ENCODE measurements at regions not wholly inside any gene's neighbourhood (a gene's known extent, or its start where the extent isn't known, plus 50 kb on each side); places are given as distances from the start of the nearest gene placed in this dataset.

- intact Hi-C loops (cut with micrococcal nuclease; ENCODE audit: unreplicated experiment) (no loop called here), in situ Hi-C loops (cut with HindIII; ENCODE audit: low pct_unique_long_range_greater_than_20kb, low sequenced_read_pairs) (no loop called here)
- DNase-seq (ENCODE audit: low read depth, low spot score): no peak
- ChIA-PET POLR2A (no interaction called here), CTCF (no interaction called here)
- H3K4me1 ChIP-seq (ENCODE audit: control insufficient read depth, insufficient read depth, low read length): no peaks in the 10 kb centered on the region
- no peak for TF ChIP-seq SIN3A (IDR thresholded peaks at IDR 0.05; ENCODE audit: borderline replicate concordance, insufficient read depth, low read depth, low read length)
- H3K27ac ChIP-seq (ENCODE audit: low read length): no peak overlapping the region
- no peak overlapping the region for H3K4me3 ChIP-seq (ENCODE audit: low read depth in 2 of 2, low read length in 2 of 2)
- ATAC-seq: no peak
- H3K27me3 ChIP-seq (ENCODE audit: control insufficient read depth, insufficient read depth, low read length): no peaks in the 10 kb centered on the region
- no peaks in the 10 kb centered on the region for H3K9me3 ChIP-seq (ENCODE audit: control insufficient read depth, insufficient read depth, low read depth, low read length)
- no TSS peak for BruUV-seq (replicated peaks)
- no peaks in the 10 kb centered on the region for H3K36me3 ChIP-seq (ENCODE audit: control insufficient read depth, insufficient read depth, low read length)
These were observed 425.1 kb downstream of the PABPC4L start for GRCh38 chr4:133776503-133776902.

GRCh38 chr4:133775881-133776280, 425.7 kb downstream of the PABPC4L start:
- BruUV-seq (replicated peaks): no TSS peak
- ATAC-seq: no peak
- in situ Hi-C loops (cut with HindIII; ENCODE audit: low pct_unique_long_range_greater_than_20kb, low sequenced_read_pairs): no loop called here

More at GRCh38 chr4:133775881-133776280, 425.7 kb downstream of the PABPC4L start:
- POLR2A ChIA-PET: no interaction called here
- no peaks in the 10 kb centered on the region for H3K36me3 ChIP-seq (ENCODE audit: control insufficient read depth, insufficient read depth, low read length)
- DNase-seq (ENCODE audit: low read depth, low spot score): no peak
- intact Hi-C loops (cut with micrococcal nuclease; ENCODE audit: unreplicated experiment): no loop called here
- H3K27ac ChIP-seq (ENCODE audit: low read length): no peak overlapping the region
- H3K9me3 ChIP-seq (ENCODE audit: control insufficient read depth, insufficient read depth, low read depth, low read length): no peaks in the 10 kb centered on the region
- TF ChIP-seq POLR2AphosphoS5 (IDR thresholded peaks at IDR 0.05; ENCODE audit: low read depth, low read length) (no peak), TCF7L2 (IDR thresholded peaks at IDR 0.05; ENCODE audit: low read depth, low read length) (no peak), SIN3A (IDR thresholded peaks at IDR 0.05; ENCODE audit: borderline replicate concordance, insufficient read depth, low read depth, low read length) (no peak), REST (IDR thresholded peaks at IDR 0.05; ENCODE audit: insufficient read depth in 1 of 2, low read depth in 2 of 2, low read length in 1 of 2) (no peak), CTCF (IDR thresholded peaks at IDR 0.05) (no peak)
- CTCF ChIA-PET: no interaction called here
- no peak overlapping the region for H3K4me3 ChIP-seq (ENCODE audit: low read depth in 2 of 2, low read length in 2 of 2)
- no peaks in the 10 kb centered on the region for H3K4me1 ChIP-seq (ENCODE audit: control insufficient read depth, insufficient read depth, low read length)
- H3K27me3 ChIP-seq (ENCODE audit: control insufficient read depth, insufficient read depth, low read length): no peaks in the 10 kb centered on the region

Data from Panc1 (cell line).